GM19372 (cell line): ENCODE measurements at regions not wholly inside any gene's neighbourhood (a gene's known extent, or its start where the extent isn't known, plus 50 kb on each side); places are given as distances from the start of the nearest gene placed in this dataset.

ENCODE experiments used
- ATAC-seq: cut with Tn5 transposase; IDR thresholded peaks from one replicate; pipeline ENCODE4 v1.9.1; 2021; ENCODE audit warnings: mild to moderate bottlenecking, low read depth, moderate library complexity; ENCODE audit not compliant: unreplicated experiment

DNA sequence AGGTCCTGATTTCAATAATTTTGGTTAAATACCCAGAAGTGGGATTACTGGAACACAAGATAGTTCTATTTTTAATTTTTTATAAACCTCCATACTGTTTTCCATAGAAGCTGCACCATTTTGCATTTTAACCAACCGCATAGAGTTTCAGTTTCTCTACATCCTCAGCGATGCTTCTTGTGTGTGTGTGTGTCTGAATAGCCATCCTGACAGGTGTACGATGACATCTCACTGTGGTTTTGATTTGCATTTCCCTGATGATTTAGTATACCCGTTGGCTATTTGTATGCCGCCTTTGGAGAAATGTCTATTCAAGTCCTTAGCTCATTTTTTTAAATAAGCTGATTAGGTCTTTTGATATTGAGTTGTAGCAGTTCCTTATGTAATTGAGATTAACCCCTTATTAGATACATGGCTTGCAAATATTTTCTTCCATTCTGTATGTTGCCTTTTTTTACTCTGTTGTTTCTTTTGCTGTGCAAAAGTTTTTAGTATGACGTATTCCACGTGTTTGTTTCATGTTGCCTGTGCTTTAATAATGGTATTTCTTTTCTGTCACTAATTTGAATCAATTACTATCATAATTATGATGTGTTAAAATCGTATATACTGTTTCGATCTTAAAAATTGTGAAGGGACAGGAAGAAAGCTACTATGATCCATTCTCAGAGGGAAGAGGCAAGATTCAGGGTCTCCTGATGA lies 227.2 kb upstream of the MON1B start:
- ATAC-seq = no peak

DNA sequence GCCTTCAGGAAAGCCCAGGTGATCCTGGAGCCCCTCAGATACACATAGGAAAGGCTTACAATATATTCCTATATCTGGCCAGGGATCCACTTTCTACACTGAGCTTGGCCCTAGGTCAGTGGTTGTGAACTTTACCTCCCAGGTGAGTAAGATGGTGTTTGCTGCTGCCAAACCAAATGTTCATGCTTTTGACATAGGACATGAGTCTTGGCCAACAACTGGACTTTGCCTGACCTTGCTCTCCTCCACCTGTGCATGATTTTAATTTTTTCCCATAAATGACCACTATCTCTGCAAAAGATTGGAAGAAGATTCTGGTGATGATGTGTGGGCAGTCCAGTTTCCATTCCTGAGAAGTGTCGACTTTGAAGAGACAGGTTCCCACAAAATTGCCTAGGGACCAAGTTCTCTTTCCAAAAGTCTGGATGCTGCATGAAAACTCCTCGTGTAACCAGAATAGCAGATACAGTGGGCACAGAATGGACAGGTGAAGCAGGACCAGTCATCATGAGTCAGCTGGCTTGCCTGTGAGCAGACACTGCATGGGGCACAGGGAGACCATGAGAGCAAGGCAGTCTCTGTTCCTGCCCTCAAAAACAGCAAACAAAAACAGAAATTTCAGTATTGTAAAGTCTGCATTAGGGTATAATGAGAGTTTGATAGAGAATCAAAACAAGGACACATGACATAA lies 226.4 kb upstream of the MON1B start:
- no peak for ATAC-seq

DNA sequence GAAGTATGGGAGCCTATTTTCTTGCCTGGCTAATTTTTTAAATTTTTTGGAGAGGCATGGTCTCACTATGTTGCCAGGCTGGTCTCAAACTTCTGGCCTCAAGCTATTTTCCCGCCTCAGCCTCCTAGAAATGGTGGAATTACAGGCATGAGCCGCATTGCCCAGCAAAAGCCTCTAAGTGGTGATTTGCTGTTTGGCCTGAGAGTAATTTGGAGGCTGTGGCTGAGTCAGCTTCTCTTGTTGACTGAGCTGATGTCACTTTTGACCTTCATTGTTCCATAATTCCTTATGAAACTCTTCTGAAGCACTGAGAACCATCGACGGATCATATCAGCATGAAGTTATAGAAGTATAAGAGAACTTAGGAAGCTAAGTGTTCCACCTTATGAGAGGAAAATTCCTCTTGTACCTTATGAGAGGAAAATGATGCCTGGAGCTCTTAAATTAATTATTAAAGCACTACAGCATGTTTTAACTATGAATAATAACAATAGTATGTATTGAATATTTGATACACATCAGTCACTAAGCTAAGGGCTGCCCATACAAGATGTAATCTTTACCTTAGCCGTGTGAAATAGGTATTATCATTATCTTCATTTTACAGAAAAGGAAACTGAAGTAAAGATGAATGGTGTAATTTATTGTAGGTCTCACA lies 220.8 kb upstream of the MON1B start:
- ATAC-seq = no peak

DNA sequence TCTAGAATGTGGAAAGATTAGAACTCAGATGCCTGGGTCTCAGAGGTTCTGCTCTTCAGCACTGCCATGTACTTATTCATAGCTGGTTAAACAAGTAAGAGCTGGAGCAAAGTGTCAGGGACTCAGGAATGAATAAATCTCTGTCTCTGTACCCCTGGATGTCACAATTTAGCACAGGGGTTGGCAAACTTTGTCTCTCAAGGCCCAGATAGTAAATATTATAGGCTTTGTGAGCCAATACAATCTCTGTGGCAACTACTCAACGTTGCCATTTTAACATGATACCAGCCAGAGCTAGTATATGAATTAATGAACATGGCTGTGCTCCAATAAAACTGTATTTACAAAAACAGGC lies 220.3 kb upstream of the MON1B start:
- ATAC-seq = no peak

DNA sequence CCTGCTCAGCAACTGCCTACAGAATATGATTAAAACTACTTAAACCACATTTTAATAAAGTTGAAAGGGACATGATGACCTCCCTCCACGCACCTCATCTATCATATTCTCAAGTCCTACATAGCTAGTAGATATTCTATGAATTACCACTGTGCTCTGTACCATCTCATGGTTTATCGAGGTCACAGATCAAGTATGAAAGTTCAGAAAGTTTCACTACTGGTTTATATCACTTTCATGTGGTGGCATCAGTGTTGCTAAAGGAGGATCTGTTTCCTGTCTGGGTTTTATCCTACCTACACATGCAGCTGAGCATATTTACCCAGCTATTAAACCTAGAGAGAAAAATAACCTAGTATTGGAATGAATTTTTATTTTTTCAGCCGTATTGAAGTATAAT lies 214.9 kb upstream of the MON1B start:
- ATAC-seq = no peak

DNA sequence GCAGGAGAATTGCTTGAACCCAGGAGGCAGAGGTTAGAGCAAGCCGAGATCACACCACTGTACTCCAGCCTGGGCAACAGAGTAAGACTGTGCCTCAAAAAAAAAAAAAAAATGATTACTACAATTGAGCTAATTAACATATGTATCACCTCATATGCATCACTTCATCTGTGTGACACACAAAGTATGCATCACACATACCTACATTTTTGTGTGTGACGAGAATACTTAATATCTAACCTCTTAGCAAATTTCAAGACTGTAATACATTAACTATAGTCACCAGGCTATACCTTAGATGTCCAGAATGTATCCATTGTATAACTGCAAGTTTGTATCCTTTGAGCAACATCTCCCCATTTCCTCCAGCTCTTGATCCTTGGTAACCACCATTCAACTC lies 214.2 kb upstream of the MON1B start:
- ATAC-seq = no peak

DNA sequence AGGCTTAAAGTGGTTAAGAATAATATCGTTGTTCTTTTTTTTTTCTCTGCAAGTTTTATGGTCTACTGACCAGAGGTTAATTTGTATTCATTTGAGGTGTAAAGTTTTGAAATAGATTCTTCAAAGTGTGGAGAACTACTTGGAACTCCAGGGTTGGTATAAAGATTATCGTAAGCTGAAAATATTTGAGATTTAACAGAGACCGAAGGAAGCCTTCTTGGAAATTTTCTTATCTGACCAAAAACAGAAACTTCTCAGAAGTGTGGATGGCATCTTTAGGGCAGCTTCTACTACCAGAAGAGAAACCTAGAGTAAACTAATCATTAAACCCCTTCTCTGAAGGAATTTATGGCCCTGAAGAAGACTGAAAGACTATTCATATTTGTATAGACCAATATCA lies 206.8 kb upstream of the MON1B start:
- ATAC-seq = no peak

DNA sequence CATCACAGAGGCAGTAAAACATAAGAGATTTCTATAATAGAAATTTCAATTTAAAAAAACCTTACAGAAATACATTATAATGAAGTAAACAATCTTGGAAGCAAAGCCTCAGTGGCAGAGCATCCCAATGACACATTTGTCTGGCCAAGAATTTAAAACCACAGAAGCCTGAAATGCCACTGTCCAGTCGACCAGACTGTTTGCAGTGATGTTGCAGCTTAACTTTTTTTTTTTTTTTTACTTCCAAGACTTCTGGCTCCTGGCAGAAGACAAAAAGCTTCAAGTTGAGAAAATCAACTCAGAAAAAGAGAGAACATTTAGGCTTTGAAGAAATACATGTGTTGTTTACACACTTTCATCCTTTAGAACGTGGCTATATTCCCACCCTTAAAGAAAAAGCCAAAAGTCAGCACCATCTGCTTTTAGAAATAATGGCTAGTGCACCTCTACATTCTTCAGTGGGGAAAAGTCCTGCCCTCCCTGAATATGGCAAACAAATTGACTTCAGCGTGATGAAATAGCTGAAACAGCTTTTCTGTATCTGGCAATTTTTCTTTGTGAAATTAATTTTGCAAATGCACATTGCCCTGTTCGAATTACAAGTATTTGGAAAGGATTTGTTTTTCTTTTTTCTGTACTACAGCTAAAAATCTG lies 205.5 kb upstream of the MON1B start:
- ATAC-seq = no peak

DNA sequence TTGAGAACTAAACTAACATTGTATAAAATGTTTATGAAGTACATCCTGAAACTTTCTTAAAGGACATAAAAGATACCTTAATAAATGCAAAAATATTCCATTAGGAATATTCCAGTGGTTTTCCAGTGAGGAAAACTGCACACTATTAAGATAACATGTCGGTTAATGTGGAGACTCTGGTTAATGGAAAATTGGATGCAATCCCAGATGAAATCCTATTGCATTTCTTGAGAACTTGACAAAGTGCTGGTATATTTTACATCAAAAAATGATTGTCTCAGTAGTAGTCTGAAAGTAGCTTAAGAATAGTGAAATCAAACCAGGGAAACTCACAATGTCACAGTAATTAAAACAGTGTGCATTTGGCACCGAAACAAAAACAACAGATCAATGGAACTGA lies 202.5 kb upstream of the MON1B start:
- ATAC-seq = no peak

DNA sequence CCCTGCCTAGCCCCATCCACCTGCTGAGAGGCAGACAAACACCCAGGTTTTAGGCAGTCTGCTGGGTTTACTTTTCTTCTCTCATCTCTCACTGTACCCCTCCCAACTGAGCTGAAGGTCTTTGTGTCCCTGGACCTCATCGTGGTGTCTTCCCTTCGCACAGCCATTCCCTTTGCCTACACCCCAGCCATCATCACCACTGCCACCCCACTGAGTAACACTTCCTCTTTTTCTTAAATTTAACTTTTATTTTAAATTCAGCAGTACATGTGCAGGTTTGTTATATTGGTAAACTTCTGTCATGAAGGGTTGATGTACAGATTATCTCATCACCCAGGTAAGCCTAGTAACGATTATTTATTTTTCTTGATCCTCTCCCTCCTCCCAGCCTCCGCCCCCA lies 188.3 kb upstream of the MON1B start:
- ATAC-seq = no peak

DNA sequence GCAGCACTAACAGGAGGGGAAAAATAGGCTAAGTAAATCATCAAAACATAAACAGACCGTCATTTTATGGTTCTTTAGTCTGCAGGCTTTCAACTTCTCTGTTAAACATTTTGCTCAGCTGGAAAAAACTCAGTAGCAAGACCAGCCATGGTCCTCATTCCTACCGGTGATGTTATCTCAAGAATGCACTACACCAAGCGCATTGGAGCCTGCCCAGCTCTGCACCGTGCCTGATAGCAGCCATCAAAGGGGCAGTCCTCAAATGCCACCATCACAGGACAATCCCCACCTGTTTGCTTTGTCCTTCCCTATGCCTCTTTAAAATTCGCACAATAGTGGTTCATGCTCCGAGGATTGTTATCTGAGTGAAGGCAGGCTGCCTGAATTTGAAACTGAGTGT lies 181.5 kb upstream of the MON1B start:
- ATAC-seq = no peak

DNA sequence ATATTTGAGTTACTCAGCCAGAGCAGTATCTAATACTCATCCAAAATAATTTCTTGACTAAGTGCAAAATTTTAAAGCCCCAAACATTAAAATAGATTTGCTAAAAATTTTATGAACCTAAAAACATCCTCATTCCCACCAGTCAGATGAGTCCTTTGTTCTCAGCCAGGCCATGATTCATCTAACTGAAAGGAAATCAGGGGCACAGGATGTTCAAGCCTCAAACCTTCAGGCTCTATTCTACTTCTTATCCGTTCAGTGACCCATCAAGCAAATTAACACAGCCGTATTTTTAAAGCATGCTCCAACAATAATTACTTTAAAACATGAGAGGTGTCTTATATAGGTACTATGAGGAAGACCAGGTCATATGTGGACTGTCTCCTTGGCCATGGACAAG lies 176.5 kb upstream of the MON1B start:
- ATAC-seq = no peak

DNA sequence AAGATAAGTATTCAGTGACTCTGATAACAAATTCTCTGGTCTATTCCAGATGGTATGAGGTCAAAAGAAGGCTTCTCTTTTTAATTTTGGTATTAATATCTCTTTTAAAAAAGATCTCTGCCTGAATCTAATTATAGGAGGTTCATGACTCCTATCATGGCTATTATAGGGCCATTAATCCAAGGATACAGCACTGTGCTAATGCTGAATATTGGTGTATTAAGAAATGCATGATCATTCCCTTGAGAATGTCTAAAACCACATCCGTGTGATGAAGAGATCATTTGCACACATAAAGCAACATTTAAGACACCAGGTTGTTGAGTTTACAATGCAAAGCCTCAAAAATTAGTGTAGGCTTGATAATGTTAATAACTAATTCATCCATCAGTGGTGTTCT lies 160.4 kb upstream of the MON1B start:
- ATAC-seq = no peak

DNA sequence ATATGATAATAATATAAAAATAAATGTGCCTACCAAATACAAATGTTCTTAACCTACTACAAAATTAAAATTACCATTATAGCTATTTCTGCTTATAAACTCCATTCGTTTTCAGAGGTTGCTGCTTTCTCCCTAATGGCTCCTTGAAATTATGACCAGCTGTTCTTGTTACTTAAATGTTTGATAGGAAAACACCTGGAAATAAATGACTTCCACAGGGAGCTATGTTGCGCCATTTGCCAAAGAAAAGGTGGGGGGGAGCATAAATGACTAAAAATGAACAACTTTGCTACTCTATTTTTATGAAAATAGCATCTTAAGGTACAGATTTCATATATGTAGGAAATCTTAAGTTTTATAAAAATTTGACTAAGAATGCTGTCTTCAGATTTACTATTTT lies 157.5 kb upstream of the MON1B start:
- no peak for ATAC-seq

DNA sequence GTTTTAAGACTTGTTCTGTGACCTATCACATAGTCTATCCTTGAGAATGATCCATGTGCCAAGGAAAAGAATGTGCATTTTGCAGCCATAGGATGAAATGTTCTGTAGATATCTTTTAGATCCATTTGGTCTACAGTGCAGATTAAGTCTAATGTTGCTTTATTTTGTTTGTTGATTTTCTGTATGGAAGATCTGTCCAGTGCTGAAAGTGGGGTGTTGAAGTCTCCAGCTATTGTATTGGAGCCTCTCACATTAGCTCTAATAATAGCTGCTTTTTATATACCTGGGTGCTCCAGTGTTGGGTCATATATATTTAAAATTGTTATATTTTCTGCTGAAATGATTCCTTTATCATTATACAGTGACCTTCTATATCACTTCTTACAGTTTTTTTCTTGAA lies 155.6 kb upstream of the MON1B start:
- no peak for ATAC-seq

DNA sequence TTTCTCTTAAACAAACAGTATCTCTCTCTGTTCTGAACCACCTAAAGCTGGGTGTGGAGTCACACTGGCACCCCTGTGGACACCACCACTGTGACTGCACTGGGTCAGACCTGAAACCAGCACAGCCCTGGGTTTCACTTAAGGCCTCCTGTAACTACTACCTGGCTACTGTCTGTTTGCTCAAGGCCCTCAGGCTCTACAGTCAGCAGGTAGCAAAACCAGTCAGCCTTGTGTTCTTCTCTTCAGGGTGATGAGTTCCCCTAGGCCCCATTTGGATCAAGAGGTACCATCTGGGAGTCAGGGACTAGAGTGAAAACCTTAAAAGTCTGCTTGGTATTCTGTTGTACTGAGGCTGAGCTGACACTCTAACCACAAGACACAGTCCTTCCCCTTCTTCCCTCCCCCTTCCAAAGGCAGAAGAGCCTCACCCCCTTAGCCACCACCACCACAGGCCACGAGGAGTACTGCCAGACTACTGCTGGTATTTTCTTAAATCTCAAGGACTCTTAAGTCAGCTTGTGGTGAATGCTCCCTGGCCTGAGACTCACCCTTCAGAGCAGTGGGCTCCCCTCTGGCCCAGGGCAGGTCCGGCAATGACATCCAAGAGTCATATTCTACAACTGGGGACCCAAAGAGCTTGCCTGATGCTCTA lies 153.2 kb upstream of the MON1B start:
- ATAC-seq = no peak

DNA sequence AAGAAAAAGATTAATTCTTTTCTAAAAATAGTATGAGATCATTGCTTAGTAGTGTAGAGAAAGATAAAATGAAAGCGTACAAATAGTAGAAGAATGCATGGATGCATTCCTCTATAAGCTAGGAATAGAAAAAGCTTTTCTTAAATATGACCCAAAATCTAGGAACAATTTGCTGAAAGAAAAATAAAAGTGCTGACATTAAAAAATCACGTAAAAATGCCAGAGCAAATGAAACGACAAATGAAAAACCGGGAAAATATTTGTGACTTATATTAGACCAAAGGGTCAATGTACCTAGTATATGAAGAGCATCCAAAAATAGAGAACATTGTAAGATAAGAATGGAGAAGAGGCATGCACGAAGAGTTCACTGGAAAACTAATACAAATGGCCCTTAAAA lies 149.5 kb upstream of the MON1B start:
- ATAC-seq = no peak

DNA sequence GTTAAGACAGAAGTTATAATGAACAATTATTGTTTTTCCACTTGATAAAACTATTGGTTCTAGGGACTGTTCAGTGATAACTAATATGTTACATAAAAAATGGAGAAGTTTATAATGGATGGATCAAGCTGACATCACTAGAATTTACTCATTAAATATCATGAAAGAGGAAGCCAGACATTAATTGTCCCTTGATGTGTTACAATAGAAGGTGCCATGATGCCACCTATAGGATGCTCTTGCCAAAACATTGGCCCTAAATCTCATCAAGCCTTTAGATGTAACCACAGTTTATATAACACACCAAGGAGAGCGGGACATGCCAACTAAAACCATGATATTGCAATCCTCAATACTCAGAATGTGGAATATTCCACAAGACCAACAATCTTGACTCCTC lies 147.9 kb upstream of the MON1B start:
- no peak for ATAC-seq

DNA sequence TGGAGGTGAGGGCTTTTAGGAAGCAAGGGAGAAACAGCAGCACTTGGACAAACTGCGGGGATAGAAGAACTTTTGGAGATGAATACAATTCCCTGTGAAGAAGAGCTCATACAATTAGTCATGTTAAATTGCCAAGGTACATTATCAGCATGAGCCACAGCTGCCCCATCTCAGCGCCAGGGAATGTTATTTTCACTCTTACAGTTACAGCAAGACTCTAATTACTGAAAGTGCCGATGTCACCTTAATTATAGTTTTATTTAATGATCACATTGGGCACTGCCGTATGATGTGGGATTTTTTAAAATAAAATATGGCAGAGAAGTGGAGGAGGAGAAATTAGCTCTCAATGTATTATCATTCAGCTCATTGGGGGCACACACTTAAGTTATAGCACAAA lies 144.8 kb upstream of the MON1B start:
- ATAC-seq = no peak

DNA sequence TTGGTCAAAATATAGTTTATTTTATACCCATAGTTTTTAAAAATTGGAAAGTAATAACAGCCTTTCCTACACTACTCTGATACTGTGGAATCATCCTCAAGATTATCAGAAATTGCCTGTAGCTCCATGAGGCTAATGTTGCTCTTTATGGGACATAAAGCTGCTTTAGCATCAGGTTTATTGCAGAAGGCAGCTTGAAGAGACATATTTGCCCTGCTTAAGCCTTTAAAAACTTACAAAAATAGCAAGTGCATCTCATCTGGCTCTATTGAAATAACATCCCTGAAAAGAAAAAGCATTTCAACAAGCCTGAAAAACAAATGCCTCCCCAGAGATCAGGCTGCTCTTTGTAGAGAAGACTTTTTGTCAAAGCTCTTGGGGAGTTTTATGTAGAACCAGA lies 142.9 kb upstream of the MON1B start:
- ATAC-seq = no peak

DNA sequence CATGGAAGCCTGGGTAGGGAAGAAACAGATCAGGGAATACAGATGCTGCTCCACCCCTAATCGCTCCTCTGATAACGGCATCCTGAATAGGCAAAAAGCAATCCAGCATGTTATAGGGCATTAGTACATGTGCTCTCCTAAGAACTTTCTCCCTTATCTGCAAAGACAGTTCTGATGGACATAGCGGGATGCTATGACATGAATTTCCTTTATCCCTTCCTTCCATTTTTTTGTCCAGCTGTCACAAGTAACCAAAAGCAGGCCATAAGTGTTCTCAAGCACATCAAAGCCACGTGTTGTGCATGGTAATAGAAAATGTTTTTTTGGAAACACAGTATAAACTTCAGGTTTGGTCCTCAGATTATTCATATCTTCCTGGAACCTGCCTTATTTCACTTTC lies 141.4 kb upstream of the MON1B start:
- ATAC-seq = no peak
